Activated CD8-positive, alpha-beta memory T cell treated with anti-CD3 and anti-CD28 coated beads for 1 hour (primary cell): ENCODE measurements at regions not wholly inside any gene's neighbourhood (a gene's known extent, or its start where the extent isn't known, plus 50 kb on each side); places are given as distances from the start of the nearest gene placed in this dataset.

Source experiments
- DNase-seq, 2 donors: peaks; one replicate each; pipeline ENCODE4 v3.0.0-alpha.2; 2020; ENCODE audit warnings: low read depth in 1 of 2; ENCODE audit errors: extremely low read depth in 1 of 2

DNA sequence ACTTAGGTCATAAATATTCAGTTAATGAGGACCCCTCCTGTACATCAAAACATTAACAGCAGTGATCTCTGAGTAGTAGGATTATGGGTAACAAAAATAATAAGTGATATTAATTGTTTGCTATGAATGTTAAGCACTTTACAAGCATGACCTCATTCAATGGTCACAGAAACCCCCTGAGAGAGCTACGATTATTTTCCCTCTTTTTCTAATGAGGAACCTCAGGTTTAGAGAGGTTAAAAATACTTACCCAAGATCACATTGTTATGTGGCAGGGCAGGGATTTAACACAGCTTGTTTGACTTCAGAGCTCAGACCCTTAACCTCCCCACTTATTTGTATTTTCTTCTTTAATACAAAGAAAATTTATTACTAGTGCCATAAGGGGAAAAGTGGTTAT, 228.2 kb downstream of the TBL1XR1 start:
- no peak for DNase-seq

GRCh38 chr3:176968631-176969030, 228.7 kb downstream of the TBL1XR1 start:
- DNase-seq, result no peak

GRCh38 chr3:176967522-176967921, 229.8 kb downstream of the TBL1XR1 start:
- DNase-seq, result no peak

DNA sequence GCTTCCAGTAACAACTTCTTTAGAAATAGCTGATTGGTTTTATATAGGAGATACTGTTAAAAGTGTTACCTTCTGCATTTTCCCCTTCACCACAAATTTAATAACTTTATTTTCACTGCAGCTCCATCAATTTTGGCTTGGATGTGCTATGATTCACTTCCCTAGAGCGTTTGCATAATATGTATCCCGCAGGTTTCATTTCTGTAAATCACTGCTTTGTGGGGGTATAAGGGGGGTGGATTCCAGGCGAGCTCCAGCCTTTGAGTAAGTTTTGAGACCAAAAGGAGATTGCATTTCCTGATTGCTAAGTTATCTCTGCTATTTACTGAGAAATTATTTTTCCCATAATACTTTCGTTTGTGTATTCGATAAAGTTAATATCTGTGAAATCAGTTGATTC, 232.6 kb downstream of the TBL1XR1 start:
- DNase-seq, result no peak

DNA sequence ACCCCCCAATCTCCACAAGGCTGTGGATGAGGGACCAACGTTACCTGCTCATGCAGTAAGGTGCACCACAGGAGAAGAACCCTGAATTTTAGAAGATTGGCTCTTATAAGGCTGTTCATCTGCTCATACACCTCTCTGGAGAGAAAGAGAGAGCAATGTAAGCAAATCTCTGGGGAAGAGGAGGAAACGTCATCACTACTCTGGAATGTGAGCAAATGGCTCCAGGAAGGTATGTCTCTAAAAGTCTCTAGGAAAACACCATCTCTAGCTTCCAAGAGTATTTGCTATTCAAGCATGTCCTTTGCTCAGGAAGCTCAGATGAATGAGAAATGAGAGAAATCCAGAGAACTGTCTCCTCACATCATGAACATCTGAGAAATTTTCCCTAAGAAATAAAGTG, 235.4 kb downstream of the TBL1XR1 start:
- DNase-seq, result no peak

DNA sequence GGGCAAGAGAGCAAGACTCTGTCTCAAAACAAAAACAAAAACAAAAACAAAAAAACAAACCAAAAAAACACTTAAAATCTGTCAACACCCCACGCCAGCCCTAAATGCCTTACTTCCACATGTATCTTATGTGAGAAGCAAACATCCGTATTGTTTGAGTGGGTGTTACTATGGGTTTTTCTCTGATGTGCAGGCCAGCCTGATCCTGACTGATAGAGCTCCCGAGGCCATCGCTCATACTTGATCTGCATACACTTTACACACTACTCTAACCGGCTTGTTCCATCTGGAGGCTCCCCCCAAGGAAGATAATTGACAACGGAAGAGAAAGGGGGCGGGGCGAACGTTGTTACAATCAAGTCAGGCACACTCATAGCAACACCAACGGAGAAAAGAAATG, 237.4 kb downstream of the TBL1XR1 start:
- DNase-seq, result no peak

DNA sequence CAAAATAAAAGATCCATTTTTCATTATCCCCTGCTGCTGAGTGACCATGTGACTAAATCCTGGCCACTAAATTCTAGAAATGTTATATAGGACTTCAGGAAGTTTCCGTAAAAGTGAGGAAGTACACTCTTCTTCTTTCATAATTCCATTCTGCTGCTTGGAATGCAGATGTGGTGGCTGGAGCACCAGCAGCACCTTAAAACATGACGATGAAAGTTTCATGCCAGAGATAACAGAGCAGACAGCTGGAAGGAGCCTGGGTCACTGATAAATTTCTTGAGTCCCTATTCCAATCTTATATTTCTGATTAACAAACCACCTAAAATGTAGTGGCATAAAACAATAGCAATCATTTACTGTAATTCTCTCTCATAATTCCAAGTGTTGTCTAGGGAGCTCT, 238.7 kb downstream of the TBL1XR1 start:
- DNase-seq, result no peak

DNA sequence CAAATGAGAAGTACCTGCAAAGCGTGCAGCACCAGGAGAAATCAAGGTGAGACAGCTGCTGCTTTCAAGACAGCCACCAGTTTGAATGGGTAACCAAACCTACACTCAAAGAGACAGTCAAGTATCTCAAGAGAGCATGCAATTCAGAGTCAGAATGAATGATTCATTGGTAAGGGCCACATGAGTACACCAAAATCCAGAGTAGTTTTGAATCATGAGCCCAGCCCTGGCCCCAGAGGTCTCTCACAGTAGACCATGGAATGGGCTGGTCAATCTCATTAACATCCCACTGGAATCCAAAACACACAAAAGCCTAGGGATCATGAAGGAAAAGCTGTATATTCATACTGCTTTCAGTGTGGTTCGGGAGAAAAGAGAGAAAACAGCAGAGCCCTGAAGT, 242.8 kb downstream of the TBL1XR1 start:
- DNase-seq, result no peak

DNA sequence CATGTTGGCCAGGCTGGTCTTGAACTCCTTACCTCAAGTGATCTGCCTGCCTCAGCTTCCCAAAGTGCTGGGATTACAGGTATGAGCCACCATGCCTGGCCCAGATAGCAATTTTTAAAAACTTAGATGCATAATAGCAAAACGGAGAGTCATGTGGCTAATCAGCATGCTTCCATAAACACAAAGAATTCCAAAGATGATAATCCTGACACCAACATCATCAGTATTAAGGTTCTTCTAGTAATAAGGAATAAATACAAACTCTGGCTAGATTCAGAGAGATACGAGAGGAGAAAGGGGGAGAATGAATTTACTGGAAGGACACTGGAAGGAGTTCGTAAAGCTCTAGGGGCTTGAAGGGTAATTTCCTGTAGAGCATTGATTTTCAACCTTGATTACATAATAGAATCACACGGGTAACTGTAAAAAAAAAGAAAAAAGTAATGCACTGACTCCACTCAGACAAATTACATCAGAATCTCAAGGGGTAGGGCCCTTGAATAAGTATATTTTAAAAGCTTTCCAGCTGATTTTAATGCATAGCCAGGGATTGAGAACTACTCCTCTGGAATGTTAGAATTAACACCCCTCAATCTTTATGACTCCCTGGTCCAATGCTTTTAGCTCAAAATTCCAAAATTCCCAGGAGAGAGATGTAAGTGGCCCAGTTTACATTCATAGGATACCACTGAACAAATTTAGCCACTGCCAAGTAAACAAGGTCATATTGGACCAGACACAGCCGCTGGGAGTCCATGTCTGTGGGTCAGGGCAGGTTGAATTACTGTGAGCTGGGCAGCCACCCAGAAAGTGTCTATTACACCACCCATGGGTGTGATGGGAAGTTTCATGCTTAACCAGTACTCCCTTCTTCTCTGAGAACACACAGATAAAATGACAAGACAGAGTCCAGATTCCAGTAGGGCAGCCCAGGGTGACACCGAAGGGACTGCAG, 243.9 kb downstream of the TBL1XR1 start:
- DNase-seq, result no peak

DNA sequence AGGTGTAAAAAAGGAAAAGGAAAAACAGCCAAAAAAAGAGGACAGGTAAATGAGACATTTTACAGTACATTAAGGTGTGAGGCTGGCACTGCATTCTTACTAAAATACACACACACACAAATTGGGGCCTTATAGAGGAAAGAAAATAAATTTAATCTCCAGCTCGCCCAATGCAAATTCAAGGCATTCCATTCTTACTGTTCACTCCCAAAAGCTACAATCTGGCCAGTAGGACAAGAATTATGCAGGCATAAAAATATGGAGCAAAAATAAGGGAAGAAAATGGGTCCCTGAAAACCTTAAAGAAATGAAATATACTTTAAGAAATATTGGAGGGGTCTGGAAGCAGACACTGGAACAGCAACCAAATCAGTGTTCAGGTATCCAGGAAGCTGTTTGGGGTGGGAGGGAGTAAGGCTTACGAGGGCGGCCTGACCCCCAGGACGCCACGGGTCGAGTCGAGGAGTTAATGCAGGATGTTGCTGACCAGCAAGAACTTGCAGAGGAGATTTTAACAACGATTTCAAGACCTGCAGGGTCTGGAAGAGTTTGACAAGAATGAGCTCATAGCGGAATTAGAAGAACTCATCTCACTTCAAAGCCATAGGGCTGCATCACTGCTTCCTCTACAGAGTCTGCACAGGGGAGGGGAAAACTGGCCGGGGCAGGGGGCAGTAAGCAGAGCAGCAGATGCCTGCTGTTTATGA, 245.5 kb downstream of the TBL1XR1 start:
- DNase-seq, result no peak

GRCh38 chr3:176951144-176951543, 246.1 kb downstream of the TBL1XR1 start:
- DNase-seq, result no peak

DNA sequence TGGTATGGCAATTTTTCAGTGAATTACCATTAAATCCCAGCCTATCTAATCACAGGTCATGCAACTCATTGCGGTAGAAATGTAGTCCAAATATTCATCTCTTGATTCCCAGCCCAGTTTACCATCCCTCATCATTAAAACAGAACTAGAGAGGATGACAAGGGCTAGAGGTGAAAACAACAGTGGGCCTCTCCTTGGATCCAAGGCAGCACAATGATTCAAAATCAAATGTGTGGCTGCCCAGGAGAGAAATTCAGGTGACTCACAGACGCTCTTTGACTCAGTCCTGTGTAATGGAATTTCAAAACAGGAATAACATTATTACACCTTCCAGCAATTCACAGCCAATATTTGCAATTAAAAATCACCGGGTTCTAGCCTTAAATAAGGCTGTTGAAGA, 246.5 kb downstream of the TBL1XR1 start:
- DNase-seq, result no peak

DNA sequence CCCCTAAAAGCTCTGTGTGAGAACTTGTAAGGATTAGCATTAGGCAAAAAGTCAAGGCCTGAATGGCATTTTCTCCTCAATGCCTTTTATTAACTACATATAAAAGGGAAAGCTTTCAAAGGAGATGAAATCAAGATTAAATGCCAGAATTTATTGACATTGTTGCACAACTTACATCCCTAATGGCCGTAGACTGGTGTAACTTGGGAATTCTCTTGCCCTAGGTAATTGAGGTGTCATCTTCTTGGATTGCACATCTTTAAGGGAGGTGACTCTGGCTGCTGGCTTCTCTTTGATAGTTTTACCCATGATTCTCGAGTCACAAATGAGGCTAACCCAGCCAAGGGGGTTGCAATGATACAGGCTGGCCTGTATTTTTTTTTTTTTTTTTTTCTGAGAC, 249.1 kb downstream of the TBL1XR1 start:
- no peak for DNase-seq

DNA sequence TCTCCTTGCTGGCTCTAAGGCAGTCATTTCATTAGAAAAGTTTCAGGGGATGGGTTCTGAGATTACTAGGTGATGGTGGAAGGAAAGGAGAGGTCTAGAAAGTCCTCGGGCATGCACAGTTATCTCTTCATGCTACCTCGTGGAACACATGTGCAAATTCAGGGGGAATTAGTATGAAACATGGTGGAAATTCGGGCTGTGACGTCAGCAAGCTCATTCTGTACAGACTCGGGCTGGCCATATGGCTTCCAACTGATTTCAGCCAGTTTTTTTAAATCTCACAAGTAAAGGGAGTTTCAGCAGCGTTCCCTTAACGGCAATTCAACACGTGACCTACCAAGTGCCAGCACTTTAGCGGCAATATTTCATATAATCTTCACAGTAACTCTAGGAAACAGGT, 251.1 kb downstream of the TBL1XR1 start:
- DNase-seq, result no peak

GRCh38 chr3:176942305-176942704, 255.0 kb downstream of the TBL1XR1 start:
- no peak for DNase-seq

GRCh38 chr3:176941689-176942088, 255.6 kb downstream of the TBL1XR1 start:
- no peak for DNase-seq

GRCh38 chr3:176939022-176939817, 258.1 kb downstream of the TBL1XR1 start:
- no peak for DNase-seq

GRCh38 chr3:176937994-176938393, 259.3 kb downstream of the TBL1XR1 start:
- DNase-seq, result no peak

- no peak for DNase-seq
These were observed 259.7 kb downstream of the TBL1XR1 start for GRCh38 chr3:176937541-176937940.

- DNase-seq, result no peak
These were observed 261.9 kb downstream of the TBL1XR1 start for GRCh38 chr3:176935194-176935888.

- DNase-seq, result no peak
These were observed 262.6 kb downstream of the TBL1XR1 start for GRCh38 chr3:176934698-176935097.
